ENCODE measurements at regions not wholly inside any gene's neighbourhood (a gene's known extent, or its start where the extent isn't known, plus 50 kb on each side); places are given as distances from the start of the nearest gene placed in this dataset.
"Not testable (repeated sequence)": the region's sequence is repeated elsewhere in the genome, so short reads cannot be mapped to it uniquely, and the experiment has no call there.

GRCh38 chr9:100813871-100814270 is 214.7 kb upstream of the PLPPR1 start:
- no peak for DNase-seq (ENCODE audit: low read depth)

- DNase-seq (ENCODE audit: low read depth) = no peak
Observed at GRCh38 chr9:100819980-100820379, 208.5 kb upstream of the PLPPR1 start.

DNA sequence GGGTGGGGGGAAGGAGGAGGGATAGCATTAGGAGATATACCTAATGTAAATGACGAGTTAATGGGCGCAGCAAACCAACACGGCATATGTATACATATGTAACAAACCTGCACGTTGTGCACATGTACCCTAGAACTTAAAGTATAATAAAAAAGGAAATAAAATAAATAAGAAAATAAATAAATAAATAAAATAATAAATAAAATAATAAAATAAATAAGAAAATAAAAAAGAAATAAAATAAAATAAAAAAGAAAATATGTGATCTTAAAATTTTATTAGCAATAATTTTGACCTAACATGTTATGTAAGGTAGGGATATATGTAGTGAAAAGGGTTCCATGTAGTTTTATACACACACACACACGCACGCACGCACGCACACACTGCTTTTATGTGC is 195.5 kb upstream of the PLPPR1 start:
- not testable (repeated sequence) for DNase-seq (ENCODE audit: low read depth)

- no peak for DNase-seq (ENCODE audit: low read depth)
Observed at GRCh38 chr9:100838857-100839256, 189.7 kb upstream of the PLPPR1 start.

DNA sequence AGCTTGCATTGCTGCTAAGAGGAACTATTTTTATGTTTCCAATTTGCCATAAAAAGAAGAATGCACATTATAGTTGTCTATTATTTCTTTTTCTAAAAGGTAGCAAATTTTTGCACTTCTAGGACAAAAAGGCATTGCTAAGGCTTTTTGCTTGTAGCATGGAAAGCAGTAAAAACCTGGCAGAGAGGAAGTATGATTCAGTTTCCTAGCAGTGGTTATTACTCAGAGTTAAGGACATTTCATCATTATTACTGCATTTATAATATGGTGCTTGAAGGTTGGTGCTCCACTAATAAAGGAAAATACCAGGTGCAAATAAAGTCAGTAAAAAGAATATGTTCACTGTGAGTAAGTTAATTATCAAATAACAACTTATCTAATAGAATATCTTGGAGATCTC is 179.8 kb upstream of the PLPPR1 start:
- no peak for DNase-seq (ENCODE audit: low read depth)

GRCh38 chr9:100852088-100852487 is 176.4 kb upstream of the PLPPR1 start:
- DNase-seq (ENCODE audit: low read depth) = no peak

- DNase-seq (ENCODE audit: low read depth) = no peak
Observed at GRCh38 chr9:100856238-100856637, 172.3 kb upstream of the PLPPR1 start.

DNA sequence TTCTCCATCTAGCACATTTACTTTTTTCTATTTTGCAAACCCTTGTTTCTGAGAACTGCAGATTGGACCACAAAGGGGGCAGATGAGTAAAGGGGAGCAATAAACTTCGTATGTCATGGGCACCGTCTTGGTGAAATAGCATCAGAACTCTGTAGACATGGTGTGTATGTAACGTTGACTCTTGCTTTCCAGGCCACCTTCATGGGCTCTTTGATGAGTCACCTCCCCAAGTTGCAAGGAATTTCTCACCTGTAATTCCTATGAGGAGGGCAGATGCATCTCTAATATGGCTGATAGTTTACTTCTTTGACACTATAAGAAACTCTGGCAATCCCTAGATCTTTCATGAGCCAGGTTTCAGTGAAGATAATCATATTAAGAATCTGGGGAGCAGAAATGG is 163.4 kb upstream of the PLPPR1 start:
- DNase-seq (ENCODE audit: low read depth) = no peak

DNA sequence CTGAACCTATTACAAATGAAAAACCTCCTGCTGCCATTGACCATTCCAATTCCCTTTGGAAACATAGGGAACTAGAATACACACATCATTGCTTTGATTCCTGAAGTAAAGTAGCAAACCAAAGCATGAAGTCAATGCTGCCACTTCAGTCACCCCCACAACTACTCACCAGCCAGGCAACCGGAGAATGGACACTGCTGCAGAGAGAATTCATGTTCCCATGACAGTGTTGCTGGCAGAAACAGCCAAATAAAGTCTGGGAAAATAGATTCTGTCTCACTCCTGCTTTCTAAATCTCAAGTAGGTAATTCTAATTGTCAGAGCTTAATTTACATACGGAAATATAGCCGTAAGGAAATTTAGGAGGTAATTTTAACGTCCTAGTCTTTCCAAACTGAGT is 162.9 kb upstream of the PLPPR1 start:
- DNase-seq (ENCODE audit: low read depth) = no peak

- no peak for DNase-seq (ENCODE audit: low read depth)
Observed at GRCh38 chr9:100869326-100869725, 159.2 kb upstream of the PLPPR1 start.

- DNase-seq (ENCODE audit: low read depth) = no peak
Observed at GRCh38 chr9:100879884-100880283, 148.6 kb upstream of the PLPPR1 start.

DNA sequence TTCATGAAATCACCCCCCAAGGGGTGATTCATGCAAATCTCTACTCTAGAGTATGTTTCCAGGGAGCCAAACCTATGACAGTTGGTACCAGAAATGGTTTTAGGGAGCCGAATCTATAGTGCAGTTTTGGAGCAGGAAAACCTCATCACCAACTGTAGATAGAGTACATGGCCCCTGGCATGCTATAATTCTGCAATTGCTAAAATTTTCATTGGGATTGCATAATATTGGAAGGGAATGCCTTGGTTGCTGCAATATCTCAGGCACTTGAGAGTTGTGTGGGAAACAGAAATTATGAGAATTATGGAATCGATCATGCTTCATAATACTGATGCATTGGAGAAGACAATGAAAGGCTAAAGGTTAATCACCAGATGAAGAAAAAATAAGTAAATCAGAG is 148.2 kb upstream of the PLPPR1 start:
- DNase-seq (ENCODE audit: low read depth) = no peak

DNA sequence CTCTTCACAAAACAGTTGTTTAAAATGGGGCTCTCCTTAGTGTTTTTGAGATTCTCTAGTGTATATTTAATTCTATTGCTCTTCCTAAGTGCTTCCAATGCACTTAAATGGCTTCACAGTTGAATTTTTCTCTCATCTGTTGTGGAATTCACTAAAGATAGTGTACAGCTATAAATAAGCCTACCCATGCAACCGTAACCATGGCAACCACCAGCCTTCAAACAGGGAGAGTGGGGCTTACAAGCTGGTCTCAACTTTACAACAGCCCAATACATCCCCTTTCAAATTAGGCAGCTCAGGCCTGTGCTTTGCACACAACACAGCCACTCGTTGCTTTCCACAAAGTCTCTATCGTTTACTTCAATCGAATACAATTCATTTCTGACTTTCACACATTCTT is 144.0 kb upstream of the PLPPR1 start:
- DNase-seq (ENCODE audit: low read depth) = no peak

DNA sequence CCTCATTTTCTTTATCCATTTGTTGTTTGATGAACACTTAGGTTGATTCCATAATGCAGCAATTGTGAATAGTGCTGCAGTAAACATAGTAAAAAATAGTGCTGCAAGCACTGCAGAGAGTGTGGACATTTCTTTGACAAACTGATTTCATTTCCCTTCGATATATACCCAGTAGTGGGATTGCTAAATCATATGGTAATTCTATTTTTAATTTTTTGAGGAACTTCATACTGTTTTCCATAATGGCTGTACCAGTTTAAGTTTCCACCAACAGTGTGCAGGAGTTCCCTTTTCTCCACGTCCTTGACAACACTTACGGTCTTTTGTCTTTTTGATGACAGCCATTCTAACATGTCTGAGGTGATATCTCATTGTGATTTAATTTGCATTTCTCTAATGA is 138.2 kb upstream of the PLPPR1 start:
- no peak for DNase-seq (ENCODE audit: low read depth)

GRCh38 chr9:100911273-100911672 is 117.3 kb upstream of the PLPPR1 start:
- no peak for DNase-seq (ENCODE audit: low read depth)

GRCh38 chr9:100913257-100913656 is 115.3 kb upstream of the PLPPR1 start:
- no peak for DNase-seq (ENCODE audit: low read depth)

DNA sequence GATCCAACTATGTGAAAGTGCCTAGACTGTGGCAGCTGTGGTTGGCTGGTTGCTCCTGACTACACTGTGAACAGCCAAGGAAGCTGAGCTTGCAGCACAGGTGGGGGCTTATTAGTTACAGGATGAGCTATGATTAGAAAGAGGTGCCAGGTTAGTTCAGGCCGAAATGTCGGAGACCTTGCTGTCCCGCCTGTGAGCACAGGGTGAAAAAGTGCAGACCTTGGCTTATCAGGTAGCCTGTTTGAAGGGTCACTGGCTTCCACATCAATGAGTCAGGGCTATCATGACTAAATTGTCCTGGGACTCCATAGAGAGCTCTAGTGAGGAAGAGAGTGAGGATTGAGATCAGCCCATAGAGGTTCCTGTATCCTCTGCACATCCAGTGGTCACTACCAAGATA is 114.3 kb upstream of the PLPPR1 start:
- DNase-seq (ENCODE audit: low read depth) = no peak

GRCh38 chr9:100919506-100919905 is 109.0 kb upstream of the PLPPR1 start:
- no peak for DNase-seq (ENCODE audit: low read depth)

DNA sequence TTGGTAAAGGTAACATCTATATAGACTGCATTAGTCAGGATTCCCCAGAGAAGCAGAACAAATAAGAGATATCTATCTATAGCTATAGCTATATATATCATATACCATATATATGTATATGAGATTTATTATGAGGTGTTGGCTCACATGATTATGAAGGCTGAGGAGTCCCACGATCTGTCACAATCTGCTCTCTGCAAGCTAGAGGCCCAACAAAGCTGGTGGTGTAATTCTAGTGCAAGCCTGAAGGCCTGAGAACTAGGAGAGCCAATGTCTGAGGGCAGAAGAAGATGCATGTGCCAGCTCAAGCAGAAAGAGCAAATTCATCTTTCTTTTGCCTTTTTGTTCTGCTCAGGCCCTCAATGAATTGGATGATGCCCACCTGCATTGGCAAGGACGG is 102.2 kb upstream of the PLPPR1 start:
- DNase-seq (ENCODE audit: low read depth) = no peak

- DNase-seq (ENCODE audit: low read depth) = no peak
Observed at GRCh38 chr9:100927763-100928162, 100.8 kb upstream of the PLPPR1 start.

- no peak for DNase-seq (ENCODE audit: low read depth)
Observed at GRCh38 chr9:100933656-100934055, 94.9 kb upstream of the PLPPR1 start.

GRCh38 chr9:100937382-100937781 is 91.1 kb upstream of the PLPPR1 start:
- DNase-seq (ENCODE audit: low read depth) = no peak

GRCh38 chr9:100938507-100938906 is 90.0 kb upstream of the PLPPR1 start:
- DNase-seq (ENCODE audit: low read depth) = no peak

GRCh38 chr9:100939636-100940035 is 88.9 kb upstream of the PLPPR1 start:
- no peak for DNase-seq (ENCODE audit: low read depth)

DNA sequence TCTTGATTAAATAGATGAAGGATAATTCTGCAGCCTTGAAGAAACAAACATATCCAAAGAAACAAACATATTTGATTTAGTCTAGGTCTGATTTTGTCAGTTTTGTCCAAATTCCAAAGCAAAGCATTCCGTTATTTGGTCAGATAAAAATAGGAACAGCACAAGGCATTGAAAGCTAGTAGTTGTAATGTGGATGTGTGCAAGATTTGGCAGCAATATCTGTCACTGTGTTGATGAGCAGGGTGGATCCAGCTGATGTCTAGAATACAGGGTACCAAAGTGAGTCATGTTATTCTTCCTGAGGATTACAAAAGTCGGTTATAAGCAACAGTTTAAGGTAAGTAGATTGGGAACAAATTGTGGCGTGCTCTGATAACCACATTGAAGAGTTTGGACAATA is 69.3 kb upstream of the PLPPR1 start:
- no peak for DNase-seq (ENCODE audit: low read depth)
